ENCODE measurements at regions not wholly inside any gene's neighbourhood (a gene's known extent, or its start where the extent isn't known, plus 50 kb on each side); places are given as distances from the start of the nearest gene placed in this dataset.
"Not testable (repeated sequence)": the region's sequence is repeated elsewhere in the genome, so short reads cannot be mapped to it uniquely, and the experiment has no call there.

DNA sequence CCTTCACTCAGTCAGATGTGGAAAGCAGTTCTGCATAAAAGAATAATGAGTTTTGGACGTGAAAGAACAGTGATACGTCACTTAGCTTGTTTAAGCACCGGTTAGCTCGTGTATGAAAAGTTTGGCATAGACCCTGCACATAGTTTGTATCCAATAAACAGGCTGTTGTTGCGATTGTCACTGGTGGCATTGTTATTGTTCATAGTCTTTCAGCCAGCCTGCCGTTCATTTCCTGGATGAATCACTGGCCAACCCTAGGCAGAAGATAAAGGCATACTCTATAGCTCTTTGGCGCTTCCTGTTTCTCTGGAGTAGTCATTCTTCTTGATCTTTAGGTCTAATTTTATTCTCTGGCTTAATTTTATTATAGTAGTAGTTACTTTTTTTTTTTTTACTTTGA, 57.8 kb upstream of the ANKRD30A start:
- no peak for DNase-seq

DNA sequence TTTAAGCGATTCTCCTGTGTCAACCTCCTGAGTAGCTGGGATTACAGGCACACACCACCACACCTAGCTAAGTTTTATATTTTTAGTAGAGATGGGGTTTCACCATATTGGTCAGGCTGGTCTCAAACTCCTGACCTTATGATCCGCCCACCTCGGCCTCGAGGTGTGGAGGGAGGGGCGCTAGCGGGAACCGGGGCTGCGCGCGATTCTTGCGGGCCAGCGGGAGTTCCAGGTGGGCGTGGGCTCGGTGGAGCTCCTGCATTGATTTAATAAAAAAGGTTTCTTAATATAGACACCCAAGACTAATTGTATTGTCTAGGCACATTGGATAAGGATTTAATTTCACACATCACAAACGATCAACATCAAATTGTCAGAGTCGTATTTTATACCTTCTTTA, 63.1 kb upstream of the ANKRD30A start:
- not testable (repeated sequence) for DNase-seq

GRCh38 chr10:37057261-37057660, 68.1 kb upstream of the ANKRD30A start:
- no peak for DNase-seq

DNA sequence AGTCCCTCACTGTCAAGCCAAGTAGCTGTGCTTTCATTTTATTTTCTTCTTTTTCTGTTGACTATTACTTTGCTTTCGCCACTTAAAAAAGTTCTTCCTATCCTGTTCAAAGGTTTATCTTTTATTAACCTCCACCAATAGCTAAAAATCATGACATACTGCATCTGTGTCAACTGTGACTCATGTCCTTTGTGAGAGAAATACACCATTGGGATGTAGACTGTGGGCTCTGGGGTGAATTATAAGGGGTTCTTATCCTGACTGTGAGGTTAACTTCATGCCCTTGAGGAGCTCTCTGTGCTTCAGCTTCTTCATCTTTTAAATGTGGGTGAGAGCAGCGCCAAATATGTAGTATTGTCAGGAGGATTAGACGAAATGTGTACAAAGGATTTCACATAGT, 71.9 kb upstream of the ANKRD30A start:
- DNase-seq: no peak

GRCh38 chr10:37049982-37050381, 75.4 kb upstream of the ANKRD30A start:
- DNase-seq: not testable (repeated sequence)

- DNase-seq: not testable (repeated sequence)
These were observed 81.1 kb upstream of the ANKRD30A start for GRCh38 chr10:37044319-37044718.

- no peak for DNase-seq
These were observed 89.5 kb upstream of the ANKRD30A start for GRCh38 chr10:37035853-37036252.

DNA sequence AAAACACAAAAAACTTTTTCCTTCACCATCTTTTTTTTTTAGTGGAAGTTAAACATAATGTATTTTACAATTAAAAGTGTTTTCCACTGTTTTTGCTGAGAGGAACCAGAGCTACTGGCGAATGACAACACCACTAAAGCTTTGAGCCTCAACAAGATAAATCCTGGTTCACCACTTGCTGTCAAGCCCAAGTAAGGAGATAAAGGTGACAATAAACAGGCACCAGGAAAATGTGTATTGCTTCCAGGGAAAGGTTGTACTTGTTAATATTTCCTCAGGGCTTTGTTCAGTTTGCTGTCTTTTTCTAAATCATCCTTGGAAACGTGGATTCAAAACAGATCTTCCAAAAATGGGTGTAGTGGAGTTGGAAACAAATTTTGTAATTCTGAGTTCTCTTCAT, 109.9 kb upstream of the ANKRD30A start:
- DNase-seq: no peak

- DNase-seq: no peak
These were observed 114.7 kb upstream of the ANKRD30A start for GRCh38 chr10:37010741-37011140.

DNA sequence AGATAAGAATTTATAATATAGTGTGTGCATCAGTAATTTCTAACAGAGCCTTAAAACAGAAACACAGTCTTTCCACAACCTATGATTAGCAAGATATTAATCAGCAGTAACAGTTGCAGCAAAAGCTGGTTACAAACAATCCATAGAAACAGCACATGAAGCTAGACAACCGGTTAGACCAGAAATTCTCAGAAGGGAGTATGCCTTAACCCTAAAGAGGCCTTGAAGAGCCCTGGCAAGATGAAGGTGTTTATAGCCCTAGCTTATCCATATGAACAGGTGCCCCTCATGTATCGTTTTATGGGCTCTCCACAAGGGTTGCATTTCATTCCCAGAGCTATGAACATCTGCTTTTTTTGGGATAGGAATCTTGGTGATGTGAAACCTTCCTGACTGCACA, 117.1 kb upstream of the ANKRD30A start:
- DNase-seq: not testable (repeated sequence)

GRCh38 chr10:37003126-37003525, 122.3 kb upstream of the ANKRD30A start:
- no peak for DNase-seq

- not testable (repeated sequence) for DNase-seq
These were observed 129.6 kb upstream of the ANKRD30A start for GRCh38 chr10:36995806-36996205.

DNA sequence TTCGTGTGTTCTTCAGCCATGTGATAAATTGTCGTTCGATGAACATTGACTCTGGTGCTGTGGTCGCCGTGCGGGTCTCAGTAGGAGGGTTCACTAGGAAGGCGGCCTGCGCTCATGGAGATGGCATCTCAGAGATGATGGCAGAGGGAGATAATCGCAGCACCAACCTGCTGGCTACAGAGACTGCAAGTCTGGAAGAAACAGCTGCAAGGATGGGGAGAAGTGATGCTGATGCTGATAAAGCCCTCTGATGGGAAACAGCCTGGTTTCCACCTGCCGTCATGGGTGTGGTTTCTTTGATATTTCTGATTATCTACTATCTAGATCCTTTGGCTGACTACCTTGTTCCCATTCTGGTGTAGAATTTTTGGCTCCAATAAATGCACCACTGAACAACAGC, 130.5 kb upstream of the ANKRD30A start:
- no peak for DNase-seq

DNA sequence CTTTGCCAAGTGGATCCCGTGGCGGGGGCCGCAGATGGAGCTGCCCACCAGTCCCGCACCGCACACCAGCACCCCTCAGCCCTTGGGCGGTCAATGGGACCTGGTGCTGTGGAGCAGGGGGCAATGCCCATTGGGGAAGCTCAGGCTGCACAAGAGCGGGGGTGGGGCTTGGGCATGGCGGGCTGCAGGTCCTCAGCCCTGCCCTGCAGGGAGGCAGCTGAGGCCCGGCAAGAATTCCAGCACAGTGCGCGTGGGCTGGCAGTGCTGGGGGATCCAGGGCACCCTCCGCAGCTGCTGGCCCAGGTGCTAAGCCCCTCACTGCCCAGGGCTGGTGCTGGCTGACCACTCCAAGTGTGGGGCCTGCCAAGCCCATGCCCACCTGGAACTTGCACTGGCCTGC, 136.2 kb upstream of the ANKRD30A start:
- no peak for DNase-seq

DNA sequence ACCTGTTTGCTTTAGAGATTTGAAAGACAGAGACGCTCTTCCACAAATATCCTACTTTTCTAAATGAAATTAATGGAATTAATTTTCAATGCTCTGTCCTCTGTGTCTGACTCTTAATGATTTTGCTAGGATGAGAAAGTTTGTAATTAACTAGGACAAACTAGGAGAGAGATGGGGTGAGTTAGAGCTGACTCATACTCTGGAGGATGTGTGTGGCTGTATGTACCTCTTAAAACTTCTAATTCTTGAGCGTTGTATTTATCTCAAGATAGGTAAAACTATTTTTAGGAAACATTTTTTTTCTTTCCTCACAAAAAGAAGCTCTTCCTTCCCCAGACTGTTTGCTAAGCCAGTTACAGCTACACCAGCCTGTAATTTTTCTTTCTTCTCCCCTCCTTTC, 178.8 kb upstream of the ANKRD30A start:
- DNase-seq: no peak

- DNase-seq: no peak
These were observed 181.9 kb upstream of the ANKRD30A start for GRCh38 chr10:36943544-36943943.

DNA sequence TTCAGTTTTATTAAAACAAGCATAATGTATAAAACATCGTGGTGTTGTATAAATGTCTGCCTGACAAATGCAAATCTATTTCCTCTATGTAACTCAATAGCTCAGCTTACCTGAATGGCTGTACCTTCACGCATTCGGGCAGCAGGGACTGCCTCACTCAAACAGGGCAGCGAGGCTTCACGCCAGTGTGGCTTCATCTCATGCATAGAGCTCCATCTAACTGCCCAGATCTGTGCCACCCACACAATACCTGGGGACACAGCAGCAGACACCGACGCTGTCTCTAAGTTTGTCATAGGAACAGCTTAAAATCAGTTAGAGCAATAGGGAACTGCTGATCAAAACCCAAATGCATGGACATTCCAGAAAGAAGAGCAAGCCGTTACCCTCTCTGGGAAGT, 182.8 kb upstream of the ANKRD30A start:
- DNase-seq: no peak

DNA sequence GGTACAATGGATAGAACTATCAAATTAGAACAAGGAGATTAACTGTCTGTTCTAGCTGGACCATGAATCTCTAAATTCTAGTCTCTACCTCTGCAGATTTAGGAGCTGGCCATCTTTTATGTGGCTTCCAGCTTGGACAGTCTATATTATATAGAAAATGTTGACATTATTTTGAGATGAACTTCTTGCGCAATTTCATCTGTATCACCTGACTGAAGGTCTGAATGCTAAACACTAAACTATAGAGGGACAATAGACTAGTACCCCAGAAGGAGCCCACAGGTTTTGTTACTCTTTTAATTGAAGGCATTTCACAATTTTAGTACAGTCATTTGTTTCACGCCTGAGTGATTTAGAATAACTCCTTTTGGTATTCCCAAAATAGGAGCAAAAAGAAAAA, 222.4 kb upstream of the ANKRD30A start:
- no peak for DNase-seq

DNA sequence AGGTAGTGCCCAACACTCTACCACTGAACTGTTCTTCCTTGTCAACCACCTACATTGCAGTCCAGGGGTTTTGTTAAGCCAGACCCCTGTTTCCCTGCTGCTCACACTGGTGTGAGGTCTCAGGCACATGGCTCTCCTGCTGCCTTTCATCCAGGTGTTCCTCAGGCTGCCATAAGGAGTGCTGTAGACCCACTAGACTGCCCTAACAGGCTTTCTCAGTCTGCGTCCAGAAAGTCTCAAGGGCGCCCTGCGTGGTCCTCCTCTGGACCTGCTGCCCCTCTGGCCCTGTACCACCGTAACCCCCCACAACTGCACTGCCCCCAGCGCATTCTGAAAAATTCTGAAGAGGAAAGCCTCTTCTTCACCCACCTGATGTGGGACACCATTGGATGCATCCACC, 225.7 kb upstream of the ANKRD30A start:
- DNase-seq: no peak

DNA sequence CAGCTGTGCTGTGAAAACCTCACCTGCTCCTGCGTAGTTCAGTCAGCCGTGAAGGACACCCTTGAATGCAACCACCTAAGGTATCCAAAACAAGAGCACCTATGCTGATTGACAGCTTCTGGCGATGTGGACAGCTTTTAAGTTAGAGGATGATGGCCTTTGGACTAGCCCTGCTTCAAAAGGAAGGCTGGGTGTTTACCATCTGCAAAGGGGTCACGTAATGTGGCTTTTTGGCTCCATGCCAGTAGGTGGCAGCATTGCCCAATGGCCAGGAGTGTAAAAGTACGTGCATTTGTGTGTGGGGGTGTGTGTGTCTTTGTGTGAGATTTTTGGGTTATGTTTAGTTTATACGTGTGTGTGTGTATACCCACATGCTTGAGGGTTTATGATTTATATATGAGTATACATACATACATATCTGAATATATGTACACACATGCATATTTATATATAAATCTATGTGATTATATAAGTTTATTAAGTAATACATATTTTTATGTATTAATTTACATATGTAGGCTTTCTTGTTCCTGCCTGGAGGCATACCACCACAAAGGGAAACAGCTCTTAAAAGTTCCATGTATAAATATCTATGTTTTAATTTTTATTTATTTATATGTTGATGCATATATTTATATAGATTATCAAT, 236.3 kb upstream of the ANKRD30A start:
- DNase-seq: peak; percentile 30

- DNase-seq: no peak
These were observed 239.0 kb upstream of the ANKRD30A start for GRCh38 chr10:36886303-36886891.

- DNase-seq: no peak
These were observed 239.7 kb upstream of the ANKRD30A start for GRCh38 chr10:36885746-36886145.

DNA sequence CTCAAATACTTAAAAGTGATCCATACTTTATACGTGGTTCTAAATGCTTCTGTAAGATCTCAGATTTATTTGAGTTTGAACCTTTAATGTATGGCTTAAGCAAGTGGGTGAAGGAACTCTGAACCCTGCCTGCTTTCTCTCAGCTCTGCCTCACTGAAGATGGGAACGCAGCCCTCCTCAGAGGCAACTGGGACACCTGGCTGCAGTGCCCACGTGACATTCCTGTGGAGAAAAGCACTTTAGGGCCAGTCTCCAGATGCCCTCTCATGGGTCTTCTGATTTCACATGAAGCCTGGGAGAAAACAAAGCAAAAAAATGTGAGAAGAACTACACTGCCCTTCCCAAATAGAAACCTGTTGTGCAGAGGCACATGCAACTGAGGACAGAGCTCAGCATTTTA, 242.6 kb upstream of the ANKRD30A start:
- no peak for DNase-seq

DNA sequence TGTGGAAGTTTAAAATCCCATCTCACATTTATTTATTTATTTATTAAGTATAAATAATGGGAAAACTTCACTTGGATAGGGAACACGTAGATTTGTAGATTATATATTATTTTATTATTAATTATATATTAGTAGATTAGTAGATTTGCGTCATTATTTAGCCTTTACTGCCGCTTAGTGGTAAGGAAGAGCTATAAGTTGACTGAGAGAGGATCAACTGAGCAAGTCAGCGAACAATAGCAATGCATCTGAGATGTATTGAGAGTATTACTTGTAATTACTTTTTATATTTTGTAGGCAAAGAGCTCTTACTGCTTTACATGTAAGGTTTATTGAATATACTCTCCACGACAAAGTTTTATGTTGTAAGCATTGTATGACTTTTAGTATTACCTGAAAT, 244.5 kb upstream of the ANKRD30A start:
- DNase-seq: peak; percentile 13

DNA sequence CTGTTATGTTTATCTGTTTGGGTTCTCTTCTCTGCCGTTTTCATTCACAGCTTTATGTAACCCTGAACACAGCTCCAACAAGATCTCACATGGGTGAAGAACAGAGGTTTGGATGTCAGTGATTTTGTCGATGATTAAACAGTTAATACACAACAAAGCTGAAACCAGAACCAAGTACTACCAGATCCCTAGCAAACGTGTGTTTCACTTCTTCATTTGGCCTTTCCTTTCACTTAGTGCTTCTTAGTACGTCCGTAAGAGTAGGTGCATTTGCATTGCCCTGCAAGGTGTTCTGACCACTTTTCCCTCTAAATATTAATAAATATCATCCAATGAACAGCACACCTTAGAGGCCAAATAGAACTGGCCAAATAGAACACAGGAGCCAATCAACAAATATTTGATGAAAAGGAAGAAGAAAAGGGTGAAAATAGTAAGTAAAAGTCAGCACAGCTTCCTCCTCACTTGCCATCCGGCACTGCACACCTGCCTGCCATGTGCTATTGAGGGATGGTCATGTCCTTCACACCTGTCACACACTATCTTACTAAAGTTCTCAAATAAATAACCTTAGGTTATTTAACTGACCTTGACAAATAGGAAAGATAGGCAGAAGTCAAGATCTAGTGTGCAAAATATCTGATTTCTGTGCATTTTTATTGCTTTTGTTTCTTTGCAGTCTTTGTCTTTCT, 252.6 kb upstream of the ANKRD30A start:
- no peak for DNase-seq
